ENCODE measurements at regions not wholly inside any gene's neighbourhood (a gene's known extent, or its start where the extent isn't known, plus 50 kb on each side); places are given as distances from the start of the nearest gene placed in this dataset.

GRCh38 chr12:125956186-125956585 lies 891.0 kb downstream of the AACS start:
- ChIA-PET POLR2A (interaction anchor here (0.6 kb wide), 1 partner anchor 802 kb away, joined by 3 read pairs; no protein-coding TSS in a partner anchor), CTCF (no interaction called here)
- H3K4me3 ChIP-seq (ENCODE audit: control insufficient read depth in 1 of 7, extremely low read depth in 1 of 7, insufficient read depth in 4 of 7, low read depth in 2 of 7, low read length in 6 of 7), result no peak overlapping the region
- no peaks in the 10 kb centered on the region for H3K4me1 ChIP-seq (ENCODE audit: control extremely low read depth in 1 of 4, control insufficient read depth in 4 of 4, insufficient read depth in 4 of 4, low read length in 3 of 4)
- 91% methylated on average over 5 of the region's 7 CpGs for WGBS (ENCODE audit: insufficient coverage)
- no peak overlapping the region for H3K27ac ChIP-seq (ENCODE audit: insufficient read depth in 1 of 2, low read depth in 1 of 2, low read length in 2 of 2, poor library complexity in 1 of 2, severe bottlenecking in 2 of 2)
- H3K36me3 ChIP-seq (ENCODE audit: control insufficient read depth in 4 of 4, insufficient read depth in 4 of 4, low read length in 3 of 4), result no peaks in the 10 kb centered on the region
- peaks cover 0 to 9% (median 0%) of the 10 kb centered on the region in 5 experiments for H3K9me3 ChIP-seq (ENCODE audit: control extremely low read depth in 1 of 5, control insufficient read depth in 4 of 5, insufficient read depth in 2 of 5, low read depth in 1 of 5, low read length in 4 of 5)
- no peak for DNase-seq
- no peaks in the 10 kb centered on the region for H3K27me3 ChIP-seq (replicated peaks in 2 of 5; ENCODE audit: control insufficient read depth in 4 of 5, insufficient read depth in 5 of 5, low read length in 4 of 5)

GRCh38 chr12:125966641-125967040 lies 901.4 kb downstream of the AACS start:
- CTCF ChIA-PET, result no interaction called here
- no peak overlapping the region for H3K4me3 ChIP-seq (ENCODE audit: control insufficient read depth in 1 of 7, extremely low read depth in 1 of 7, insufficient read depth in 4 of 7, low read depth in 2 of 7, low read length in 6 of 7)

GRCh38 chr12:125968413-125968812 lies 903.2 kb downstream of the AACS start:
- no peak overlapping the region for H3K4me3 ChIP-seq (ENCODE audit: control insufficient read depth in 1 of 7, extremely low read depth in 1 of 7, insufficient read depth in 4 of 7, low read depth in 2 of 7, low read length in 6 of 7)
- ChIA-PET POLR2A (no interaction called here), CTCF (no interaction called here)
- no peaks in the 10 kb centered on the region for H3K27me3 ChIP-seq (replicated peaks in 2 of 5; ENCODE audit: control insufficient read depth in 4 of 5, insufficient read depth in 5 of 5, low read length in 4 of 5)
- no peaks in the 10 kb centered on the region for H3K9me3 ChIP-seq (ENCODE audit: control extremely low read depth in 1 of 5, control insufficient read depth in 4 of 5, insufficient read depth in 2 of 5, low read depth in 1 of 5, low read length in 4 of 5)
- no peaks in the 10 kb centered on the region for H3K4me1 ChIP-seq (ENCODE audit: control extremely low read depth in 1 of 4, control insufficient read depth in 4 of 4, insufficient read depth in 4 of 4, low read length in 3 of 4)
- no peak for DNase-seq
- no peaks in the 10 kb centered on the region for H3K36me3 ChIP-seq (ENCODE audit: control insufficient read depth in 4 of 4, insufficient read depth in 4 of 4, low read length in 3 of 4)
- no peak overlapping the region for H3K27ac ChIP-seq (ENCODE audit: insufficient read depth in 1 of 2, low read depth in 1 of 2, low read length in 2 of 2, poor library complexity in 1 of 2, severe bottlenecking in 2 of 2)
- WGBS (ENCODE audit: insufficient coverage), result 100% methylated on average over 1 of the region's 2 CpGs

More at GRCh38 chr12:125966641-125967040, 901.4 kb downstream of the AACS start:
- no peak for DNase-seq
- Histone ChIP-seq H3K27me3 (replicated peaks in 2 of 5; ENCODE audit: control insufficient read depth in 4 of 5, insufficient read depth in 5 of 5, low read length in 4 of 5) (no peaks in the 10 kb centered on the region), H3K36me3 (ENCODE audit: control insufficient read depth in 4 of 4, insufficient read depth in 4 of 4, low read length in 3 of 4) (no peaks in the 10 kb centered on the region), H3K4me1 (ENCODE audit: control extremely low read depth in 1 of 4, control insufficient read depth in 4 of 4, insufficient read depth in 4 of 4, low read length in 3 of 4) (no peaks in the 10 kb centered on the region), H3K9me3 (ENCODE audit: control extremely low read depth in 1 of 5, control insufficient read depth in 4 of 5, insufficient read depth in 2 of 5, low read depth in 1 of 5, low read length in 4 of 5) (no peaks in the 10 kb centered on the region), H3K27ac (ENCODE audit: insufficient read depth in 1 of 2, low read depth in 1 of 2, low read length in 2 of 2, poor library complexity in 1 of 2, severe bottlenecking in 2 of 2) (no peak overlapping the region)
- WGBS (ENCODE audit: insufficient coverage), result 95% methylated on average over 7 of the region's 7 CpGs
- POLR2A ChIA-PET, result no interaction called here

GRCh38 chr12:125971981-125972380 lies 906.7 kb downstream of the AACS start:
- Histone ChIP-seq H3K27ac (ENCODE audit: insufficient read depth in 1 of 2, low read depth in 1 of 2, low read length in 2 of 2, poor library complexity in 1 of 2, severe bottlenecking in 2 of 2) (no peak overlapping the region), H3K9me3 (ENCODE audit: control extremely low read depth in 1 of 5, control insufficient read depth in 4 of 5, insufficient read depth in 2 of 5, low read depth in 1 of 5, low read length in 4 of 5) (no peaks in the 10 kb centered on the region), H3K4me1 (ENCODE audit: control extremely low read depth in 1 of 4, control insufficient read depth in 4 of 4, insufficient read depth in 4 of 4, low read length in 3 of 4) (no peaks in the 10 kb centered on the region), H3K4me3 (ENCODE audit: control insufficient read depth in 1 of 7, extremely low read depth in 1 of 7, insufficient read depth in 4 of 7, low read depth in 2 of 7, low read length in 6 of 7) (no peak overlapping the region), H3K27me3 (replicated peaks in 2 of 5; ENCODE audit: control insufficient read depth in 4 of 5, insufficient read depth in 5 of 5, low read length in 4 of 5) (no peaks in the 10 kb centered on the region), H3K36me3 (ENCODE audit: control insufficient read depth in 4 of 4, insufficient read depth in 4 of 4, low read length in 3 of 4) (no peaks in the 10 kb centered on the region)
- 70% methylated on average over 2 of the region's 3 CpGs for WGBS (ENCODE audit: insufficient coverage)
- no peak for DNase-seq
- ChIA-PET CTCF (no interaction called here), POLR2A (no interaction called here)

- ChIA-PET CTCF (no interaction called here), POLR2A (no interaction called here)
- no peak overlapping the region for H3K27ac ChIP-seq (ENCODE audit: insufficient read depth in 1 of 2, low read depth in 1 of 2, low read length in 2 of 2, poor library complexity in 1 of 2, severe bottlenecking in 2 of 2)
- no peaks in the 10 kb centered on the region for H3K36me3 ChIP-seq (ENCODE audit: control insufficient read depth in 4 of 4, insufficient read depth in 4 of 4, low read length in 3 of 4)
- WGBS (ENCODE audit: insufficient coverage), result 100% methylated on average over 1 of the region's 2 CpGs
- H3K27me3 ChIP-seq (replicated peaks in 2 of 5; ENCODE audit: control insufficient read depth in 4 of 5, insufficient read depth in 5 of 5, low read length in 4 of 5), result peaks cover 0 to 6% (median 4%) of the 10 kb centered on the region in 5 experiments
- no peaks in the 10 kb centered on the region for H3K4me1 ChIP-seq (ENCODE audit: control extremely low read depth in 1 of 4, control insufficient read depth in 4 of 4, insufficient read depth in 4 of 4, low read length in 3 of 4)
- no peak for DNase-seq
- H3K4me3 ChIP-seq (ENCODE audit: control insufficient read depth in 1 of 7, extremely low read depth in 1 of 7, insufficient read depth in 4 of 7, low read depth in 2 of 7, low read length in 6 of 7), result no peak overlapping the region
- peaks cover 0 to 2% (median 0%) of the 10 kb centered on the region in 5 experiments for H3K9me3 ChIP-seq (ENCODE audit: control extremely low read depth in 1 of 5, control insufficient read depth in 4 of 5, insufficient read depth in 2 of 5, low read depth in 1 of 5, low read length in 4 of 5)
These were observed 913.1 kb downstream of the AACS start for GRCh38 chr12:125978286-125978685.

- WGBS (ENCODE audit: insufficient coverage), result 100% methylated on average over 3 of the region's 7 CpGs
- no peak for DNase-seq
- Histone ChIP-seq H3K9me3 (ENCODE audit: control extremely low read depth in 1 of 5, control insufficient read depth in 4 of 5, insufficient read depth in 2 of 5, low read depth in 1 of 5, low read length in 4 of 5) (peaks cover 0 to 2% (median 0%) of the 10 kb centered on the region in 5 experiments), H3K27me3 (replicated peaks in 2 of 5; ENCODE audit: control insufficient read depth in 4 of 5, insufficient read depth in 5 of 5, low read length in 4 of 5) (peaks cover 0 to 16% (median 4%) of the 10 kb centered on the region in 5 experiments), H3K4me3 (ENCODE audit: control insufficient read depth in 1 of 7, extremely low read depth in 1 of 7, insufficient read depth in 4 of 7, low read depth in 2 of 7, low read length in 6 of 7) (no peak overlapping the region), H3K27ac (ENCODE audit: insufficient read depth in 1 of 2, low read depth in 1 of 2, low read length in 2 of 2, poor library complexity in 1 of 2, severe bottlenecking in 2 of 2) (no peak overlapping the region), H3K4me1 (ENCODE audit: control extremely low read depth in 1 of 4, control insufficient read depth in 4 of 4, insufficient read depth in 4 of 4, low read length in 3 of 4) (no peaks in the 10 kb centered on the region), H3K36me3 (ENCODE audit: control insufficient read depth in 4 of 4, insufficient read depth in 4 of 4, low read length in 3 of 4) (no peaks in the 10 kb centered on the region)
- ChIA-PET POLR2A (no interaction called here), CTCF (no interaction called here)
These were observed 916.5 kb downstream of the AACS start for GRCh38 chr12:125981610-125982253.

- H3K4me3 ChIP-seq (ENCODE audit: control insufficient read depth in 1 of 7, extremely low read depth in 1 of 7, insufficient read depth in 4 of 7, low read depth in 2 of 7, low read length in 6 of 7), result peak overlapping the region in 6 of 7 experiments; percentile 40 to 94 (median 80)
- POLR2A ChIA-PET, result no interaction called here
- 1% methylated on average over 21 of the region's 24 CpGs for WGBS (ENCODE audit: insufficient coverage)
- H3K27ac ChIP-seq (ENCODE audit: insufficient read depth in 1 of 2, low read depth in 1 of 2, low read length in 2 of 2, poor library complexity in 1 of 2, severe bottlenecking in 2 of 2), result peak overlapping the region in 1 of 2 experiments; percentile 26
- H3K27me3 ChIP-seq (replicated peaks in 2 of 5; ENCODE audit: control insufficient read depth in 4 of 5, insufficient read depth in 5 of 5, low read length in 4 of 5), result peaks cover 0 to 16% (median 4%) of the 10 kb centered on the region in 5 experiments
- no peaks in the 10 kb centered on the region for H3K4me1 ChIP-seq (ENCODE audit: control extremely low read depth in 1 of 4, control insufficient read depth in 4 of 4, insufficient read depth in 4 of 4, low read length in 3 of 4)
- H3K36me3 ChIP-seq (ENCODE audit: control insufficient read depth in 4 of 4, insufficient read depth in 4 of 4, low read length in 3 of 4), result no peaks in the 10 kb centered on the region
- CTCF ChIA-PET, result no interaction called here
- DNase-seq, result peak in 2 of 3 donors; percentile 86 to 92
- H3K9me3 ChIP-seq (ENCODE audit: control extremely low read depth in 1 of 5, control insufficient read depth in 4 of 5, insufficient read depth in 2 of 5, low read depth in 1 of 5, low read length in 4 of 5), result peaks cover 0 to 2% (median 0%) of the 10 kb centered on the region in 5 experiments
These were observed 918.0 kb downstream of the AACS start for GRCh38 chr12:125983094-125983783.

Data from common myeloid progenitor, CD34-positive (primary cell).